HL-60 (cell line): ENCODE measurements at regions not wholly inside any gene's neighbourhood (a gene's known extent, or its start where the extent isn't known, plus 50 kb on each side); places are given as distances from the start of the nearest gene placed in this dataset.

Experiments used
- DNase-seq, 2 experiments: peaks; one replicate each; pipeline ENCODE4 v3.0.0-alpha.2; 2010 to 2020; ENCODE audit warnings: low read depth in 1 of 2, low spot score in 1 of 2
- H3K27ac ChIP-seq: fragments of 250-450 bp; sonication (Bioruptor Pico); replicated peaks from 2 replicates; pipeline ENCODE4 v1.5.1; 2020; ENCODE audit warnings: mild to moderate bottlenecking, moderate library complexity
- H3K27me3 ChIP-seq: fragments of 250-450 bp; sonication (Bioruptor Pico); 2 replicates; pipeline ENCODE4 v1.5.1; 2021; ENCODE audit warnings: mild to moderate bottlenecking, moderate library complexity; ENCODE audit not compliant: insufficient read depth, poor library complexity, severe bottlenecking
- H3K4me3 ChIP-seq: replicated peaks from 2 replicates; pipeline ENCODE4 v1.5.1; 2011; ENCODE audit warnings: mild to moderate bottlenecking, control low read depth, low read length; ENCODE audit not compliant: insufficient read depth
- GABPA ChIP-seq: IDR thresholded peaks from 2 replicates; pipeline ENCODE4 v1.6.1; 2012; ENCODE audit warnings: low read depth
- POLR2AphosphoS5 ChIP-seq: IDR thresholded peaks from 2 replicates; pipeline ENCODE4 v1.6.1; 2012; ENCODE audit warnings: low read depth
- SPI1 ChIP-seq: IDR thresholded peaks from 2 replicates; pipeline ENCODE4 v1.6.1; 2012; ENCODE audit warnings: low read depth, mild to moderate bottlenecking, borderline replicate concordance
- TF ChIP-seq, protein P1 (sequence below): IDR thresholded peaks from one replicate; pipeline ENCODE4 v1.5.1; 2011; ENCODE audit warnings: low read length, control low read depth, inconsistent platforms; ENCODE audit not compliant: insufficient read depth
- TF ChIP-seq, protein P2 (sequence below): IDR thresholded peaks from 2 replicates; pipeline ENCODE4 v1.6.1; 2012; ENCODE audit warnings: low read depth; ENCODE audit not compliant: insufficient replicate concordance

DNA sequence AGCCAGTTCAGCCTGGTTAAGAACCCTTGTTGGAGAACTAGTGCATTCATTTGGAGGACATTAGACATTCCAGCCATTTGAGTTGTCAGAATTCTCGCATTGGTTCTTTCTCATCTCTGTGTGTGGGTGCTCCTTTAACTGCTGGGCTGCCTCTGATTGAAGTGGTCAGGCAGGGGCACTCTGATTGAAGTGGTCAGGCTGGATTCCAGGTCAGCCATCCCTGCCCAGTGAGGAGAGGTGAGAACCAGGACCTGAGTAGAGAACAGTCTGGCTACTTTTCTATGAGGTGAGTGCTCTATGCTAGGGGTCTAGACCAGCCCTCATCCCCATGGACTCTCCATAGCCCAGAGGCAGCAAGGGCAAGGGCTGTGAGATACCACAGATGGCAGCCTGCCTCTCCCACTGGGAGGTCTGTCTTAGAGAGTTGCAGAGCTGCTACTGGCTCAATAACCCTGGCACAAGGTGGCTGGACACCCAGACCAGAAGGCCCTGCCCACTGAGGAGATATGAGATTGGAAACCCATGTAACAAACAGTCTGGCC lies 691.6 kb downstream of the TMTC2 start:
- Histone ChIP-seq H3K27ac (no peak overlapping the region), H3K4me3 (no peak overlapping the region), H3K27me3 (no peaks in the 10 kb centered on the region)
- no peak for DNase-seq
- no peak for TF ChIP-seq GABPA
- TF ChIP-seq, protein P1, sequence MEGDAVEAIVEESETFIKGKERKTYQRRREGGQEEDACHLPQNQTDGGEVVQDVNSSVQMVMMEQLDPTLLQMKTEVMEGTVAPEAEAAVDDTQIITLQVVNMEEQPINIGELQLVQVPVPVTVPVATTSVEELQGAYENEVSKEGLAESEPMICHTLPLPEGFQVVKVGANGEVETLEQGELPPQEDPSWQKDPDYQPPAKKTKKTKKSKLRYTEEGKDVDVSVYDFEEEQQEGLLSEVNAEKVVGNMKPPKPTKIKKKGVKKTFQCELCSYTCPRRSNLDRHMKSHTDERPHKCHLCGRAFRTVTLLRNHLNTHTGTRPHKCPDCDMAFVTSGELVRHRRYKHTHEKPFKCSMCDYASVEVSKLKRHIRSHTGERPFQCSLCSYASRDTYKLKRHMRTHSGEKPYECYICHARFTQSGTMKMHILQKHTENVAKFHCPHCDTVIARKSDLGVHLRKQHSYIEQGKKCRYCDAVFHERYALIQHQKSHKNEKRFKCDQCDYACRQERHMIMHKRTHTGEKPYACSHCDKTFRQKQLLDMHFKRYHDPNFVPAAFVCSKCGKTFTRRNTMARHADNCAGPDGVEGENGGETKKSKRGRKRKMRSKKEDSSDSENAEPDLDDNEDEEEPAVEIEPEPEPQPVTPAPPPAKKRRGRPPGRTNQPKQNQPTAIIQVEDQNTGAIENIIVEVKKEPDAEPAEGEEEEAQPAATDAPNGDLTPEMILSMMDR = no peak
- TF ChIP-seq, protein P2, sequence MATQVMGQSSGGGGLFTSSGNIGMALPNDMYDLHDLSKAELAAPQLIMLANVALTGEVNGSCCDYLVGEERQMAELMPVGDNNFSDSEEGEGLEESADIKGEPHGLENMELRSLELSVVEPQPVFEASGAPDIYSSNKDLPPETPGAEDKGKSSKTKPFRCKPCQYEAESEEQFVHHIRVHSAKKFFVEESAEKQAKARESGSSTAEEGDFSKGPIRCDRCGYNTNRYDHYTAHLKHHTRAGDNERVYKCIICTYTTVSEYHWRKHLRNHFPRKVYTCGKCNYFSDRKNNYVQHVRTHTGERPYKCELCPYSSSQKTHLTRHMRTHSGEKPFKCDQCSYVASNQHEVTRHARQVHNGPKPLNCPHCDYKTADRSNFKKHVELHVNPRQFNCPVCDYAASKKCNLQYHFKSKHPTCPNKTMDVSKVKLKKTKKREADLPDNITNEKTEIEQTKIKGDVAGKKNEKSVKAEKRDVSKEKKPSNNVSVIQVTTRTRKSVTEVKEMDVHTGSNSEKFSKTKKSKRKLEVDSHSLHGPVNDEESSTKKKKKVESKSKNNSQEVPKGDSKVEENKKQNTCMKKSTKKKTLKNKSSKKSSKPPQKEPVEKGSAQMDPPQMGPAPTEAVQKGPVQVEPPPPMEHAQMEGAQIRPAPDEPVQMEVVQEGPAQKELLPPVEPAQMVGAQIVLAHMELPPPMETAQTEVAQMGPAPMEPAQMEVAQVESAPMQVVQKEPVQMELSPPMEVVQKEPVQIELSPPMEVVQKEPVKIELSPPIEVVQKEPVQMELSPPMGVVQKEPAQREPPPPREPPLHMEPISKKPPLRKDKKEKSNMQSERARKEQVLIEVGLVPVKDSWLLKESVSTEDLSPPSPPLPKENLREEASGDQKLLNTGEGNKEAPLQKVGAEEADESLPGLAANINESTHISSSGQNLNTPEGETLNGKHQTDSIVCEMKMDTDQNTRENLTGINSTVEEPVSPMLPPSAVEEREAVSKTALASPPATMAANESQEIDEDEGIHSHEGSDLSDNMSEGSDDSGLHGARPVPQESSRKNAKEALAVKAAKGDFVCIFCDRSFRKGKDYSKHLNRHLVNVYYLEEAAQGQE = no peak
- no peak for TF ChIP-seq POLR2AphosphoS5
- TF ChIP-seq SPI1 = no peak

GRCh38 chr12:83365317-83365716 lies 678.6 kb downstream of the TMTC2 start:
- no peak for DNase-seq
- no peaks in the 10 kb centered on the region for H3K27me3 ChIP-seq
- no peak overlapping the region for H3K27ac ChIP-seq
- H3K4me3 ChIP-seq = no peak overlapping the region
- TF ChIP-seq GABPA (no peak), POLR2AphosphoS5 (no peak), SPI1 (no peak)
- TF ChIP-seq, protein P2 = no peak
- TF ChIP-seq, protein P1 = no peak

DNA sequence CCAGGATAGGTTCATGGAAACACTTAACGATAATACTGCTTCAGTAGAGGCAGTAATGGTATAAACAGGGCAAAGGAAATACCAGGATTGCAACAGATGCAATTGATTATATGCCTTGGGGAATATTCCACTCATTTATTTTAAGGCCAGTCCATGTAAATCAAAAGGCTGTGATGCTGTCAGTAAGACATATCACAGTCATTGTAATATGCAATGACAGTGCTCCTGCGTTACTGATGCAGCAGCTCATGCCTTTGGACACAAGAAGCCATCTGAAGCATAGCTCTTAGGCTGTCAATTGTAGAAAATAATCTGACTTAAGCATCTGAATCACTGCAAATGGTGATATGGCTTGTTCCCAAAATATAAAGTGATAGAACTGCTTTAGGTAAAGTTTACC lies 674.8 kb downstream of the TMTC2 start:
- Histone ChIP-seq H3K27ac (no peak overlapping the region), H3K4me3 (no peak overlapping the region), H3K27me3 (no peaks in the 10 kb centered on the region)
- DNase-seq = no peak
- TF ChIP-seq, protein P2 = no peak
- TF ChIP-seq SPI1 = no peak
- TF ChIP-seq, protein P1 = no peak
- no peak for TF ChIP-seq POLR2AphosphoS5
- no peak for TF ChIP-seq GABPA
